ENCODE measurements at regions not wholly inside any gene's neighbourhood (a gene's known extent, or its start where the extent isn't known, plus 50 kb on each side); places are given as distances from the start of the nearest gene placed in this dataset.

- no peak for DNase-seq (ENCODE audit: low read depth)
- no peak for TF ChIP-seq CTCF (IDR thresholded peaks at IDR 0.05; ENCODE audit: insufficient read depth, low read depth, low read length, missing control alignments)
These were observed 294.3 kb upstream of the MAN1A1 start for GRCh38 chr6:119643876-119644275.

GRCh38 chr6:119637768-119638167, 288.2 kb upstream of the MAN1A1 start:
- no peak for DNase-seq (ENCODE audit: low read depth)
- TF ChIP-seq CTCF (IDR thresholded peaks at IDR 0.05; ENCODE audit: insufficient read depth, low read depth, low read length, missing control alignments), result no peak
- H3K4me3 ChIP-seq (ENCODE audit: low read depth, low read length), result no peak overlapping the region

More at GRCh38 chr6:119643876-119644275, 294.3 kb upstream of the MAN1A1 start:
- H3K4me3 ChIP-seq (ENCODE audit: low read depth, low read length), result no peak overlapping the region

- TF ChIP-seq CTCF (IDR thresholded peaks at IDR 0.05; ENCODE audit: insufficient read depth, low read depth, low read length, missing control alignments), result no peak
These were observed 286.5 kb upstream of the MAN1A1 start for GRCh38 chr6:119636060-119636459.

GRCh38 chr6:119633461-119633860, 283.9 kb upstream of the MAN1A1 start:
- no peak for TF ChIP-seq CTCF (IDR thresholded peaks at IDR 0.05; ENCODE audit: insufficient read depth, low read depth, low read length, missing control alignments)
- H3K4me3 ChIP-seq (ENCODE audit: low read depth, low read length), result no peak overlapping the region
- DNase-seq (ENCODE audit: low read depth), result no peak

More at GRCh38 chr6:119636060-119636459, 286.5 kb upstream of the MAN1A1 start:
- no peak overlapping the region for H3K4me3 ChIP-seq (ENCODE audit: low read depth, low read length)
- no peak for DNase-seq (ENCODE audit: low read depth)

- H3K4me3 ChIP-seq (ENCODE audit: low read depth, low read length), result no peak overlapping the region
- DNase-seq (ENCODE audit: low read depth), result no peak
- TF ChIP-seq CTCF (IDR thresholded peaks at IDR 0.05; ENCODE audit: insufficient read depth, low read depth, low read length, missing control alignments), result no peak
These were observed 281.1 kb upstream of the MAN1A1 start for GRCh38 chr6:119630561-119631192.

- TF ChIP-seq CTCF (IDR thresholded peaks at IDR 0.05; ENCODE audit: insufficient read depth, low read depth, low read length, missing control alignments), result no peak
- no peak for DNase-seq (ENCODE audit: low read depth)
These were observed 279.4 kb upstream of the MAN1A1 start for GRCh38 chr6:119628691-119629594.

More at GRCh38 chr6:119628691-119629594, 279.4 kb upstream of the MAN1A1 start:
- no peak overlapping the region for H3K4me3 ChIP-seq (ENCODE audit: low read depth, low read length)

Data from GM12865 (cell line).